ENCODE measurements at regions not wholly inside any gene's neighbourhood (a gene's known extent, or its start where the extent isn't known, plus 50 kb on each side); places are given as distances from the start of the nearest gene placed in this dataset.

- 97% methylated on average over 1 of the region's 4 CpGs for WGBS
Observed at GRCh38 chr4:145418739-145419138, 62.9 kb upstream of the SMAD1 start.

GRCh38 chr4:145417348-145418130 is 64.1 kb upstream of the SMAD1 start:
- no peak overlapping the region for H3K18ac ChIP-seq (ENCODE audit: low read depth in 1 of 2, low read length in 2 of 2)
- H3K4me3 ChIP-seq (ENCODE audit: insufficient read depth in 1 of 2, low read depth in 1 of 2, low read length in 2 of 2): no peak overlapping the region
- H3K4me2 ChIP-seq (ENCODE audit: low read length, poor library complexity, severe bottlenecking): no peak overlapping the region
- H2AFZ ChIP-seq (ENCODE audit: low read depth, low read length): no peak overlapping the region
- H3K4me1 ChIP-seq (ENCODE audit: control insufficient read depth, insufficient read depth, low read depth, low read length): no peaks in the 10 kb centered on the region
- no peak overlapping the region for H2AK5ac ChIP-seq (ENCODE audit: low read length, severe bottlenecking)
- no peak overlapping the region for H3K27ac ChIP-seq (ENCODE audit: low read length, poor library complexity, severe bottlenecking)
- H3K9ac ChIP-seq (ENCODE audit: low read length): no peak overlapping the region
- H3K14ac ChIP-seq (ENCODE audit: low read length in 2 of 2): no peak overlapping the region
- H2BK5ac ChIP-seq (ENCODE audit: low read depth, low read length, poor library complexity, severe bottlenecking): no peak overlapping the region
- no peak overlapping the region for H2BK12ac ChIP-seq (ENCODE audit: low read length in 2 of 2)
- H2BK120ac ChIP-seq (ENCODE audit: low read depth, low read length): no peak overlapping the region
- no peak overlapping the region for H3K23ac ChIP-seq (ENCODE audit: low read length in 2 of 2)
- H3K4ac ChIP-seq (ENCODE audit: low read depth in 1 of 2, low read length in 2 of 2): no peak overlapping the region
- DNase-seq: no peak
- peaks cover 0 to 4% of the 10 kb centered on the region in 2 experiments for H3K27me3 ChIP-seq (ENCODE audit: control insufficient read depth in 1 of 2, insufficient read depth in 1 of 2, low read length in 2 of 2)
- H3K79me1 ChIP-seq (replicated peaks; ENCODE audit: low read length, poor library complexity, severe bottlenecking): no peaks in the 10 kb centered on the region
- WGBS: 89% methylated on average over 5 of the region's 5 CpGs
- H3K36me3 ChIP-seq (ENCODE audit: control insufficient read depth in 1 of 2, insufficient read depth in 2 of 2, low read depth in 1 of 2, low read length in 2 of 2): no peaks in the 10 kb centered on the region
- H4K91ac ChIP-seq (ENCODE audit: low read length): no peak overlapping the region
- no peak overlapping the region for H4K8ac ChIP-seq (ENCODE audit: low read length)
- no peak overlapping the region for H2BK15ac ChIP-seq (ENCODE audit: low read depth, poor library complexity, severe bottlenecking)
- H3K9me3 ChIP-seq (ENCODE audit: control insufficient read depth, low read length): no peaks in the 10 kb centered on the region

More at GRCh38 chr4:145418739-145419138, 62.9 kb upstream of the SMAD1 start:
- Histone ChIP-seq H3K9ac (ENCODE audit: low read length) (no peak overlapping the region), H2AK5ac (ENCODE audit: low read length, severe bottlenecking) (no peak overlapping the region), H3K23ac (ENCODE audit: low read length in 2 of 2) (no peak overlapping the region), H2BK12ac (ENCODE audit: low read length in 2 of 2) (no peak overlapping the region), H3K4ac (ENCODE audit: low read depth in 1 of 2, low read length in 2 of 2) (no peak overlapping the region), H3K36me3 (ENCODE audit: control insufficient read depth in 1 of 2, insufficient read depth in 2 of 2, low read depth in 1 of 2, low read length in 2 of 2) (no peaks in the 10 kb centered on the region), H3K18ac (ENCODE audit: low read depth in 1 of 2, low read length in 2 of 2) (no peak overlapping the region), H4K8ac (ENCODE audit: low read length) (no peak overlapping the region), H3K4me3 (ENCODE audit: insufficient read depth in 1 of 2, low read depth in 1 of 2, low read length in 2 of 2) (no peak overlapping the region), H3K4me2 (ENCODE audit: low read length, poor library complexity, severe bottlenecking) (no peak overlapping the region), H3K79me1 (replicated peaks; ENCODE audit: low read length, poor library complexity, severe bottlenecking) (no peaks in the 10 kb centered on the region), H3K14ac (ENCODE audit: low read length in 2 of 2) (no peak overlapping the region), H2BK15ac (ENCODE audit: low read depth, poor library complexity, severe bottlenecking) (no peak overlapping the region), H3K4me1 (ENCODE audit: control insufficient read depth, insufficient read depth, low read depth, low read length) (no peaks in the 10 kb centered on the region), H2BK120ac (ENCODE audit: low read depth, low read length) (no peak overlapping the region), H2BK5ac (ENCODE audit: low read depth, low read length, poor library complexity, severe bottlenecking) (no peak overlapping the region), H4K91ac (ENCODE audit: low read length) (no peak overlapping the region), H3K27ac (ENCODE audit: low read length, poor library complexity, severe bottlenecking) (no peak overlapping the region), H3K9me3 (ENCODE audit: control insufficient read depth, low read length) (peaks cover 4% of the 10 kb centered on the region), H2AFZ (ENCODE audit: low read depth, low read length) (no peak overlapping the region), H3K27me3 (ENCODE audit: control insufficient read depth in 1 of 2, insufficient read depth in 1 of 2, low read length in 2 of 2) (peaks cover 0 to 4% of the 10 kb centered on the region in 2 experiments)
- no peak for DNase-seq

- Histone ChIP-seq H3K14ac (ENCODE audit: low read length in 2 of 2) (no peak overlapping the region), H3K27ac (ENCODE audit: low read length, poor library complexity, severe bottlenecking) (no peak overlapping the region), H3K9ac (ENCODE audit: low read length) (no peak overlapping the region), H2BK12ac (ENCODE audit: low read length in 2 of 2) (no peak overlapping the region), H3K23ac (ENCODE audit: low read length in 2 of 2) (no peak overlapping the region), H3K4me3 (ENCODE audit: insufficient read depth in 1 of 2, low read depth in 1 of 2, low read length in 2 of 2) (no peak overlapping the region), H3K4me1 (ENCODE audit: control insufficient read depth, insufficient read depth, low read depth, low read length) (no peaks in the 10 kb centered on the region), H2BK15ac (ENCODE audit: low read depth, poor library complexity, severe bottlenecking) (no peak overlapping the region), H3K4ac (ENCODE audit: low read depth in 1 of 2, low read length in 2 of 2) (no peak overlapping the region), H2BK5ac (ENCODE audit: low read depth, low read length, poor library complexity, severe bottlenecking) (no peak overlapping the region), H3K36me3 (ENCODE audit: control insufficient read depth in 1 of 2, insufficient read depth in 2 of 2, low read depth in 1 of 2, low read length in 2 of 2) (no peaks in the 10 kb centered on the region), H4K91ac (ENCODE audit: low read length) (no peak overlapping the region), H2AFZ (ENCODE audit: low read depth, low read length) (no peak overlapping the region), H2AK5ac (ENCODE audit: low read length, severe bottlenecking) (no peak overlapping the region), H4K8ac (ENCODE audit: low read length) (no peak overlapping the region), H3K27me3 (ENCODE audit: control insufficient read depth in 1 of 2, insufficient read depth in 1 of 2, low read length in 2 of 2) (peaks cover 0 to 4% of the 10 kb centered on the region in 2 experiments), H3K79me1 (replicated peaks; ENCODE audit: low read length, poor library complexity, severe bottlenecking) (no peaks in the 10 kb centered on the region), H2BK120ac (ENCODE audit: low read depth, low read length) (no peak overlapping the region), H3K18ac (ENCODE audit: low read depth in 1 of 2, low read length in 2 of 2) (no peak overlapping the region), H3K4me2 (ENCODE audit: low read length, poor library complexity, severe bottlenecking) (no peak overlapping the region), H3K9me3 (ENCODE audit: control insufficient read depth, low read length) (no peaks in the 10 kb centered on the region)
- no peak for DNase-seq
- WGBS: no CpG with 5 or more reads among the region's 1 CpG
Observed at GRCh38 chr4:145414841-145415240, 66.8 kb upstream of the SMAD1 start.

DNA sequence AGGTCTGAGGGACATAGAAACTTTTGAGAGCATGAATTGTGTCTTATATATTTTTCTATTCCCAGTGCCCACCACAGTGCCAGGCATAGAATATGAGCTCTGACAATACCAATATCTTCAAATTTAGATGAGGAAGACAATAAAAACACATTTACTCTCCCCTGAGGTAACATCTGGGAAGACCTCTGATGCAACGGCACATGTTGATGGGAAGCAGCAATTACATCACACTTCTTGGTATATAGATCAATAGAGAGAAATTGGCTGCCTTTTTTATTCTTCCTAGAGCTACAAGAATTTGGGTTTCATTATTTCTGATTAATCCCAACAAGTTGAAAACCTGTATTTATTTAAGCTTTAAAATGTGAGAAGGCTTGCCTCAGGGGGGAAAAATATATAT is 67.4 kb upstream of the SMAD1 start:
- Histone ChIP-seq H2BK5ac (ENCODE audit: low read depth, low read length, poor library complexity, severe bottlenecking) (no peak overlapping the region), H3K27me3 (ENCODE audit: control insufficient read depth in 1 of 2, insufficient read depth in 1 of 2, low read length in 2 of 2) (peaks cover 0 to 4% of the 10 kb centered on the region in 2 experiments), H3K18ac (ENCODE audit: low read depth in 1 of 2, low read length in 2 of 2) (no peak overlapping the region), H3K27ac (ENCODE audit: low read length, poor library complexity, severe bottlenecking) (no peak overlapping the region), H4K8ac (ENCODE audit: low read length) (no peak overlapping the region), H2BK15ac (ENCODE audit: low read depth, poor library complexity, severe bottlenecking) (no peak overlapping the region), H3K4me2 (ENCODE audit: low read length, poor library complexity, severe bottlenecking) (no peak overlapping the region), H2BK120ac (ENCODE audit: low read depth, low read length) (no peak overlapping the region), H3K4me3 (ENCODE audit: insufficient read depth in 1 of 2, low read depth in 1 of 2, low read length in 2 of 2) (no peak overlapping the region), H3K79me1 (replicated peaks; ENCODE audit: low read length, poor library complexity, severe bottlenecking) (no peaks in the 10 kb centered on the region), H3K9me3 (ENCODE audit: control insufficient read depth, low read length) (no peaks in the 10 kb centered on the region), H3K4ac (ENCODE audit: low read depth in 1 of 2, low read length in 2 of 2) (no peak overlapping the region), H2BK12ac (ENCODE audit: low read length in 2 of 2) (no peak overlapping the region), H3K36me3 (ENCODE audit: control insufficient read depth in 1 of 2, insufficient read depth in 2 of 2, low read depth in 1 of 2, low read length in 2 of 2) (no peaks in the 10 kb centered on the region), H2AFZ (ENCODE audit: low read depth, low read length) (no peak overlapping the region), H3K4me1 (ENCODE audit: control insufficient read depth, insufficient read depth, low read depth, low read length) (no peaks in the 10 kb centered on the region), H3K14ac (ENCODE audit: low read length in 2 of 2) (no peak overlapping the region), H4K91ac (ENCODE audit: low read length) (no peak overlapping the region), H2AK5ac (ENCODE audit: low read length, severe bottlenecking) (no peak overlapping the region), H3K9ac (ENCODE audit: low read length) (no peak overlapping the region), H3K23ac (ENCODE audit: low read length in 2 of 2) (no peak overlapping the region)
- no peak for DNase-seq
- no CpG with 5 or more reads among the region's 1 CpG for WGBS
